OCI-LY1 (cell line): ENCODE measurements at regions not wholly inside any gene's neighbourhood (a gene's known extent, or its start where the extent isn't known, plus 50 kb on each side); places are given as distances from the start of the nearest gene placed in this dataset.

ENCODE experiments used
- CTCF ChIP-seq: fragments of 200-600 bp; sonication (generic), shearing (Covaris generic); IDR thresholded peaks from 2 replicates; pipeline ENCODE4 v1.5.1; 2017; ENCODE audit warnings: mild to moderate bottlenecking, antibody characterized with exemption, low read length, moderate library complexity, mixed read lengths
- EZH2 ChIP-seq: fragments of 200-600 bp; sonication (generic), shearing (Covaris generic); IDR thresholded peaks from 2 replicates; pipeline ENCODE4 v1.8.0; 2017; ENCODE audit warnings: borderline replicate concordance, mixed run types, mild to moderate bottlenecking, antibody characterized with exemption, low read length, moderate library complexity, mixed read lengths

- TF ChIP-seq EZH2 (no peak), CTCF (no peak)
Measured at GRCh38 chr6:15101130-15101529, 144.7 kb upstream of the JARID2 start.
